ENCODE measurements at regions not wholly inside any gene's neighbourhood (a gene's known extent, or its start where the extent isn't known, plus 50 kb on each side); places are given as distances from the start of the nearest gene placed in this dataset.

- Histone ChIP-seq H3K27me3 (ENCODE audit: control insufficient read depth in 3 of 3, insufficient read depth in 3 of 3, low read length in 3 of 3) (peaks cover 11 to 22% (median 11%) of the 10 kb centered on the region in 3 donors), H3K36me3 (ENCODE audit: control insufficient read depth in 3 of 3, insufficient read depth in 3 of 3, low read length in 3 of 3) (no peaks in the 10 kb centered on the region), H3K9me3 (ENCODE audit: control insufficient read depth in 3 of 3, low read length in 3 of 3) (no peaks in the 10 kb centered on the region), H3K27ac (ENCODE audit: low read depth, low read length) (no peak overlapping the region), H3K4me3 (ENCODE audit: low read length in 3 of 3) (no peak overlapping the region), H3K4me1 (ENCODE audit: control insufficient read depth in 3 of 3, insufficient read depth in 3 of 3, low read length in 3 of 3) (no peaks in the 10 kb centered on the region), H3K9ac (ENCODE audit: low read depth in 1 of 3, low read length in 3 of 3) (no peak overlapping the region)
Observed at GRCh38 chr12:111216387-111217159, 152.3 kb downstream of the PHETA1 start.

- no peaks in the 10 kb centered on the region for H3K36me3 ChIP-seq (ENCODE audit: control insufficient read depth in 3 of 3, insufficient read depth in 3 of 3, low read length in 3 of 3)
Observed at GRCh38 chr12:111215881-111216280, 153.0 kb downstream of the PHETA1 start.

GRCh38 chr12:111214401-111214800 is 154.5 kb downstream of the PHETA1 start:
- Histone ChIP-seq H3K4me3 (ENCODE audit: low read length in 3 of 3) (no peak overlapping the region), H3K9me3 (ENCODE audit: control insufficient read depth in 3 of 3, low read length in 3 of 3) (no peaks in the 10 kb centered on the region), H3K36me3 (ENCODE audit: control insufficient read depth in 3 of 3, insufficient read depth in 3 of 3, low read length in 3 of 3) (no peaks in the 10 kb centered on the region), H3K27me3 (ENCODE audit: control insufficient read depth in 3 of 3, insufficient read depth in 3 of 3, low read length in 3 of 3) (peaks cover 11 to 25% (median 18%) of the 10 kb centered on the region in 3 donors), H3K4me1 (ENCODE audit: control insufficient read depth in 3 of 3, insufficient read depth in 3 of 3, low read length in 3 of 3) (no peaks in the 10 kb centered on the region), H3K9ac (ENCODE audit: low read depth in 1 of 3, low read length in 3 of 3) (no peak overlapping the region), H3K27ac (ENCODE audit: low read depth, low read length) (no peak overlapping the region)

More at GRCh38 chr12:111215881-111216280, 153.0 kb downstream of the PHETA1 start:
- no peak overlapping the region for H3K27ac ChIP-seq (ENCODE audit: low read depth, low read length)
- no peaks in the 10 kb centered on the region for H3K4me1 ChIP-seq (ENCODE audit: control insufficient read depth in 3 of 3, insufficient read depth in 3 of 3, low read length in 3 of 3)
- no peaks in the 10 kb centered on the region for H3K9me3 ChIP-seq (ENCODE audit: control insufficient read depth in 3 of 3, low read length in 3 of 3)
- H3K4me3 ChIP-seq (ENCODE audit: low read length in 3 of 3), result no peak overlapping the region
- no peak overlapping the region for H3K9ac ChIP-seq (ENCODE audit: low read depth in 1 of 3, low read length in 3 of 3)
- H3K27me3 ChIP-seq (ENCODE audit: control insufficient read depth in 3 of 3, insufficient read depth in 3 of 3, low read length in 3 of 3), result peaks cover 11 to 22% (median 16%) of the 10 kb centered on the region in 3 donors

GRCh38 chr12:111213561-111213960 is 155.3 kb downstream of the PHETA1 start:
- Histone ChIP-seq H3K27me3 (ENCODE audit: control insufficient read depth in 3 of 3, insufficient read depth in 3 of 3, low read length in 3 of 3) (peaks cover 11 to 25% (median 18%) of the 10 kb centered on the region in 3 donors), H3K4me3 (ENCODE audit: low read length in 3 of 3) (no peak overlapping the region), H3K4me1 (ENCODE audit: control insufficient read depth in 3 of 3, insufficient read depth in 3 of 3, low read length in 3 of 3) (no peaks in the 10 kb centered on the region), H3K36me3 (ENCODE audit: control insufficient read depth in 3 of 3, insufficient read depth in 3 of 3, low read length in 3 of 3) (no peaks in the 10 kb centered on the region), H3K9me3 (ENCODE audit: control insufficient read depth in 3 of 3, low read length in 3 of 3) (no peaks in the 10 kb centered on the region), H3K9ac (ENCODE audit: low read depth in 1 of 3, low read length in 3 of 3) (no peak overlapping the region), H3K27ac (ENCODE audit: low read depth, low read length) (no peak overlapping the region)

- H3K9me3 ChIP-seq (ENCODE audit: control insufficient read depth in 3 of 3, low read length in 3 of 3), result no peaks in the 10 kb centered on the region
- H3K4me1 ChIP-seq (ENCODE audit: control insufficient read depth in 3 of 3, insufficient read depth in 3 of 3, low read length in 3 of 3), result no peaks in the 10 kb centered on the region
- no peaks in the 10 kb centered on the region for H3K36me3 ChIP-seq (ENCODE audit: control insufficient read depth in 3 of 3, insufficient read depth in 3 of 3, low read length in 3 of 3)
- no peak overlapping the region for H3K9ac ChIP-seq (ENCODE audit: low read depth in 1 of 3, low read length in 3 of 3)
- no peak overlapping the region for H3K27ac ChIP-seq (ENCODE audit: low read depth, low read length)
- H3K27me3 ChIP-seq (ENCODE audit: control insufficient read depth in 3 of 3, insufficient read depth in 3 of 3, low read length in 3 of 3), result peaks cover 11 to 25% (median 18%) of the 10 kb centered on the region in 3 donors
- no peak overlapping the region for H3K4me3 ChIP-seq (ENCODE audit: low read length in 3 of 3)
Observed at GRCh38 chr12:111212814-111213456, 156.0 kb downstream of the PHETA1 start.

GRCh38 chr12:111211910-111212757 is 156.8 kb downstream of the PHETA1 start:
- Histone ChIP-seq H3K4me1 (ENCODE audit: control insufficient read depth in 3 of 3, insufficient read depth in 3 of 3, low read length in 3 of 3) (no peaks in the 10 kb centered on the region), H3K9me3 (ENCODE audit: control insufficient read depth in 3 of 3, low read length in 3 of 3) (no peaks in the 10 kb centered on the region), H3K27me3 (ENCODE audit: control insufficient read depth in 3 of 3, insufficient read depth in 3 of 3, low read length in 3 of 3) (peaks cover 10 to 20% (median 16%) of the 10 kb centered on the region in 3 donors), H3K4me3 (ENCODE audit: low read length in 3 of 3) (no peak overlapping the region), H3K27ac (ENCODE audit: low read depth, low read length) (no peak overlapping the region), H3K36me3 (ENCODE audit: control insufficient read depth in 3 of 3, insufficient read depth in 3 of 3, low read length in 3 of 3) (no peaks in the 10 kb centered on the region), H3K9ac (ENCODE audit: low read depth in 1 of 3, low read length in 3 of 3) (no peak overlapping the region)

- Histone ChIP-seq H3K4me1 (ENCODE audit: control insufficient read depth in 3 of 3, insufficient read depth in 3 of 3, low read length in 3 of 3) (no peaks in the 10 kb centered on the region), H3K4me3 (ENCODE audit: low read length in 3 of 3) (no peak overlapping the region), H3K27me3 (ENCODE audit: control insufficient read depth in 3 of 3, insufficient read depth in 3 of 3, low read length in 3 of 3) (peaks cover 0 to 22% (median 11%) of the 10 kb centered on the region in 3 donors), H3K36me3 (ENCODE audit: control insufficient read depth in 3 of 3, insufficient read depth in 3 of 3, low read length in 3 of 3) (no peaks in the 10 kb centered on the region), H3K27ac (ENCODE audit: low read depth, low read length) (no peak overlapping the region), H3K9me3 (ENCODE audit: control insufficient read depth in 3 of 3, low read length in 3 of 3) (no peaks in the 10 kb centered on the region), H3K9ac (ENCODE audit: low read depth in 1 of 3, low read length in 3 of 3) (no peak overlapping the region)
Observed at GRCh38 chr12:111209811-111210210, 159.1 kb downstream of the PHETA1 start.

GRCh38 chr12:111207761-111208160 is 161.1 kb downstream of the PHETA1 start:
- Histone ChIP-seq H3K27ac (ENCODE audit: low read depth, low read length) (no peak overlapping the region), H3K27me3 (ENCODE audit: control insufficient read depth in 3 of 3, insufficient read depth in 3 of 3, low read length in 3 of 3) (peaks cover 1 to 24% (median 21%) of the 10 kb centered on the region in 3 donors), H3K9me3 (ENCODE audit: control insufficient read depth in 3 of 3, low read length in 3 of 3) (no peaks in the 10 kb centered on the region), H3K4me3 (ENCODE audit: low read length in 3 of 3) (no peak overlapping the region), H3K4me1 (ENCODE audit: control insufficient read depth in 3 of 3, insufficient read depth in 3 of 3, low read length in 3 of 3) (no peaks in the 10 kb centered on the region), H3K9ac (ENCODE audit: low read depth in 1 of 3, low read length in 3 of 3) (no peak overlapping the region), H3K36me3 (ENCODE audit: control insufficient read depth in 3 of 3, insufficient read depth in 3 of 3, low read length in 3 of 3) (no peaks in the 10 kb centered on the region)

GRCh38 chr12:111204788-111205241 is 164.1 kb downstream of the PHETA1 start:
- Histone ChIP-seq H3K27ac (ENCODE audit: low read depth, low read length) (no peak overlapping the region), H3K36me3 (ENCODE audit: control insufficient read depth in 3 of 3, insufficient read depth in 3 of 3, low read length in 3 of 3) (no peaks in the 10 kb centered on the region), H3K9ac (ENCODE audit: low read depth in 1 of 3, low read length in 3 of 3) (no peak overlapping the region), H3K4me3 (ENCODE audit: low read length in 3 of 3) (no peak overlapping the region), H3K27me3 (ENCODE audit: control insufficient read depth in 3 of 3, insufficient read depth in 3 of 3, low read length in 3 of 3) (peaks cover 18 to 42% (median 36%) of the 10 kb centered on the region in 3 donors), H3K4me1 (ENCODE audit: control insufficient read depth in 3 of 3, insufficient read depth in 3 of 3, low read length in 3 of 3) (no peaks in the 10 kb centered on the region), H3K9me3 (ENCODE audit: control insufficient read depth in 3 of 3, low read length in 3 of 3) (no peaks in the 10 kb centered on the region)

Measured in skeletal muscle tissue (tissue), 3 donors.